NCI-H1694 treated with DMSO at 0.1 percent for 48 hours (cell line): ENCODE measurements at regions not wholly inside any gene's neighbourhood (a gene's known extent, or its start where the extent isn't known, plus 50 kb on each side); places are given as distances from the start of the nearest gene placed in this dataset.
A peak's percentile ranks its signal among the peaks of the same experiment; 100 is the strongest.
"Not testable (repeated sequence)": the region's sequence is repeated elsewhere in the genome, so short reads cannot be mapped to it uniquely, and the experiment has no call there.

Experiments used
- DNase-seq: peaks from one replicate; lab custom pipeline; 2025; lab: John Stamatoyannopoulos, UW

DNA sequence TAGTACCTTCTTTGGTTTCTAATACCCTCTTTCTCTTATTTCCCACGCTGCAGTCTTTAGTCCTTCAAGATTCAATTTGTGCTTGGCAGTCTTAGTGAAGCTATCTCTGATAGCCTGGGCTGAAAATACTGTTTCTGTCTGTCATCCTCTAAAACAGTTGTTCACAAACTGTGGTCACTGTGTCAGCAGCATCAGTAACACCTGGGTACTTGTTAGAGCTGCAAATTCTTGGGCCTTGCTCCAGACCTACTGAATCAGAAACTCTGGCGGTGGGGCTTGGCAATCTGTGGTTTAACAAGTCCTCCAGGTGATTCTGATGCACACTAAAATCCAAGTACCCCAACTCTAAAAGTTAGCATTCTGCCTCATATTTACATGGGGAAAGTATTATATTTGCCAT is 217.5 kb upstream of the SEL1L start:
- DNase-seq: no peak

DNA sequence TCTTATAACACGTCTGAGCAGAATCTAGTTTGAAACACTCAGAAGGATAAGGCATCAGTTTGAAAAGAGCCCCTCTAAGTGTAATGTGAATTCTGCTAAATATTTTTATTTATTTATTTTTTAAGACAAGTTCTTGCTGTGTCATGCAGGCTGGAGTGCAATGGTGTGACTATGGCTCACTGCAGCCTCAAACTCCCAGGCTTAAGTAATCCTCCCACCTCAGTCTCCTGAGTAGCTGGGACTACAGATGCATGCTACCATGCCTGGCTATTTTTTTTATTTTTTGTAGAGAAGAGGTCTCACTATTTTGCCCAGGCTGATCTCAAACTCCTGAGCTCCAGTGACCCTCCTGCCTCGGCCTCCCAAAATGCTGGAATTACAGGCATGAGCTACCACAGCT is 225.9 kb upstream of the SEL1L start:
- no peak for DNase-seq

GRCh38 chr14:81765651-81766275 is 232.1 kb upstream of the SEL1L start:
- DNase-seq: no peak

DNA sequence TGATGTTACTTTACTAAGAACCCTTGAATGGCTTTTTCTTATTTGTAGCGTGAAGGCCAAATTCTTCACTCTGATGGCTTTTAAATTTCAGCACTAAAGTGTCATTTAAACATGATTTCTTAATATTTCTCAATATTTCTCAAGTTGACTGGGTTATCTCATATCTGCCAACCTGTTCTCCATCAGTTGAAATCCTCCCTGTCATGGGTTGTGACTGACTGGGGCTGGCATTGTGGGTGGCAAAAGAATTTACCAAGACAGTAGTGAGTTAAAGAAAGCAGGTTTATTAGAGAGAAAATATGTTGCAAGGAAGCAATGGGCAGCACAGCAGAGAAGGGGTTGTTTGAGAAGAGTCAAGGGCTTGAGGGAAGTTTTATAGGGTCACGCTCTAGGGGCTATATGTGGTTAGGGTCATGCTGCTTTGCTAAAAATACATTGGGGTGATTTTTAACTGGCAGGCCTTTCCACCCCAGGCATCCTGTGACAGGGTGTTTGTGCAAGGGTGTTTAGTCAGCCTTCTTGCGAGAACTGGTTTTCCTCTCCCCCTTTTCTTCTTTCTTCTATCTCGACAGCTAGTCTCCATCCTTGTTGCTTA is 232.8 kb upstream of the SEL1L start:
- no peak for DNase-seq

DNA sequence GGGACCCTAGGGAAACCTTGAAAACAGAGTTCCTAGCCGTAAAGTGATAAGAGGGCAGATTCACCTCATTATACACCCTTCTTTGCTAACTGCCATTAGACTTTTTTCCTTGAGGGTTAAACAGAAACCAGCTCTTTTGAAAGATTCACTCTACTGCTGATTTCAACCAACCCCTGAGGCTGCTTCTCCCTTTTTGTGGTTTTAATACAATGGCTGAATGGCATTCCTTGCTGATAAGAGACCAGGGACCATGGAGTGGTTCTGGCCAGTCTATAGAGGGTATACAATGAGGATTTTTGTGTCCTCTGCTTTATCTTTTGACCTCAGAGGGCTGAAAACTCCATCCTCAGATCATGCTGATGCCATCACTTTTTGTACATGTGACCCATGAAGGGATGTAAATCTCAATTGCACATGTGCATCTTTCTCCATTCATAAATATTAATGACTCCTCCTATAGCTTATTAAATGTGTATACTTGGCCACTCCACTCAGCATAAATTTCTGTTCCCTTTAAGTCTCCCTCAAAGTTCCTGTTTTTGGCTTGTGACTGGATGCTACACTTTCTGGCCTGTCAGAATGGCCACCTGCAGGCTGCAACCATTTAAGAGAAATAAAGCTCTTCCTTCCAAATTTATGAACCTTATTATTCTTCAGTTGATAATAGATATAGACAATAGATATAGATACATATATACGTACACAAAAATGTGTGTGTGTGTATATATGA is 233.8 kb upstream of the SEL1L start:
- no peak for DNase-seq

- DNase-seq: no peak
Observed at GRCh38 chr14:81771651-81772275, 238.1 kb upstream of the SEL1L start.

DNA sequence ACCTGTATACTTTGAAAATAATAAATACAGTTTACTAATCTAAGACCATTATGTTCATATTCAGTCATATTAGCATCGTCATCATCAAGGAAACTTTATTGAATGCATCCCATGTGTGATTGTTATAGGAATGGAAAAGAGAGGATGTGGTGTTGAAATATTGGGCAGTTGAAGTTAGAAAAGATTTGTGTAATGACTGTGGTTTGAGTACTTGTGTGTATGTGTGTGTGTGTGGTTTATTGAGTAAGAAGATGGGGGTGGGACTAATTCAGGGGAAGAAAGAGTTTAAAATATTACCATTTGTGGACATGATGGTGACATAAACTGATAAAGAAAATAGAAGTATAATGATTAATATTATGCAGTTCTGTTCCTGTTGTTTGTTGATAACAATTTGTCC is 238.7 kb upstream of the SEL1L start:
- peak; percentile 18 for DNase-seq

- no peak for DNase-seq
Observed at GRCh38 chr14:81776531-81776930, 242.9 kb upstream of the SEL1L start.

GRCh38 chr14:81781798-81782197 is 248.1 kb upstream of the SEL1L start:
- not testable (repeated sequence) for DNase-seq

- no peak for DNase-seq
Observed at GRCh38 chr14:81784084-81784483, 250.4 kb upstream of the SEL1L start.

DNA sequence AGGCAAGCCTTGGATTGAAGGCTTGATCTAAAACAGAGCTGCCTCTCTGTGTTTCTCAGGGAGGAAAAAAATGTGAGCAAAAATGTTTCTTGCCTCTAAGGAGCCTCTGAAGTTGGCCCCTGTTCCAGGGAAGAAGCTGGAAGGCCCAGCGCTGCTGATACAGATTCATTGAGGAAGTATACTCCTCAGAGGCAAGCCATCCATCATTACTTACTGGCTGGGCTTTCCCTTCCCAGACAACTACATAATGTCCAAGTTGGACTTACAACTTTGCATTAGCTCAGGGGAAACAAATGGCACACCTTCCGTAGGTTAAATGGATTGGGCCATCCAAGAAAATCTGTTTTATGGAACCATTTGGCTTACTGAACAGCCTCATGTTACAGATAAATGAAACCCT is 263.7 kb upstream of the SEL1L start:
- no peak for DNase-seq

GRCh38 chr14:81801921-81802320 is 268.3 kb upstream of the SEL1L start:
- DNase-seq: no peak

DNA sequence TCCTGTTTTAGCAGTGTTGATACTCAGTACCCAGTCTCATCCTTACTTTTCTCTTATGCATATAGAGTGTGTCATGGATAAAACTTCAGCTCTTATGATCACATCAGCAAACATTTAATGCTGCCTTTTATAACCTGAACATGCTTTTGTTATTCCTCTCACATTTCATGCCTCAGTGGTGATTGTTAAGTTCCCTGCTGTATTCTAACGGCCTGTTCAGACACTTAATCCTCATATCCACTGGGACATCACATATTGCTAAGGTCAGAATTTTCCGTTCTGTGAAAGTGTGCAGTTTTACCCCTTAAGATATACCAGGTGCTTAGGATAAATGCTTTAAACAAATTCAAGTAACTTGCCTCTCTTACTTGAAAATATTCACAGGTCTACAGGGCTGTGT is 268.7 kb upstream of the SEL1L start:
- DNase-seq: no peak

DNA sequence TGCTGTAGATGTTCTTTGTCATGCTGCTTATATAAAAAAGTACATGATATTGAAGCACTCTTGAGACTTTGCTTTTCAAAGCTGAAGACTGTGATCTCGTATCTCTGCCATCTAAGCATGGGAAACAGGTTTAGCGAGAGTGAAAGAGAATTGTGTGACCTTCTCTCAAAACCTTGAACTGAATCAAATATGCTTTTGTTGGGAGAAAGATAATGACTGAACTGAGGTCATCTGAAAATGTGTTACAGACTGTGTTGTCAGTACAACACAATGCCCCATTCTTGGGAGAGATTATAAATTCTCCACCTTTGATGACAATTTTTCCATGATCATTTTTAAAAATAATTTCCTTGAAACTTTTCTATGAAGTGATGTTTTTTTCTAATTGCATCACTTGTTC is 272.1 kb upstream of the SEL1L start:
- no peak for DNase-seq

DNA sequence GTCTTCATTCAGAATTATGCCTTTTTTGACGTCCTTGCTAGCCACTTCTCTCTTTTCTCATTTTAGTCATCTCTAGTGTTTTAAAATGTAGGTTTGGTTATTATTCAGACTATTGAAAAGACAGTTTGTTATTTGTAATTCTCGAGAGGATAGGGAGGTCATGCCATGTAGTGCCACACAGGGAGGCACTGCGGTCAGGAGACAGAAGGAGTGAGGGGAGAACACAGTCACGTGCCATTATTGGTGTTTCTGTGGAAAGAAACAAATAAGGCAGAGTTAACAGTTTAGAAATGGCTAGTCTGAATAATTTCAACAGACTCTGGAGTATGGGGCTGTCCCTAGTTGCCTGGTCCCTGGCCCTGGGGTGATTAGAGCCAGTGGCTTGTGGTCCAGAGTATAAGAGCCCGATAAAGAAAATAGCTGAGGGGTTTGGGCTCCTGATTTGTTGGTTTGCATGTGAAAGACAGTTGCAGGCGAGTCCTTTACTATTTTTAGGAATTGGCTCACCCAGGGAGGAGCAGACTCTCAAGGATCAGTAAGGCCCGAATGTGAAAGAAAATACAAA is 278.1 kb upstream of the SEL1L start:
- DNase-seq: no peak

DNA sequence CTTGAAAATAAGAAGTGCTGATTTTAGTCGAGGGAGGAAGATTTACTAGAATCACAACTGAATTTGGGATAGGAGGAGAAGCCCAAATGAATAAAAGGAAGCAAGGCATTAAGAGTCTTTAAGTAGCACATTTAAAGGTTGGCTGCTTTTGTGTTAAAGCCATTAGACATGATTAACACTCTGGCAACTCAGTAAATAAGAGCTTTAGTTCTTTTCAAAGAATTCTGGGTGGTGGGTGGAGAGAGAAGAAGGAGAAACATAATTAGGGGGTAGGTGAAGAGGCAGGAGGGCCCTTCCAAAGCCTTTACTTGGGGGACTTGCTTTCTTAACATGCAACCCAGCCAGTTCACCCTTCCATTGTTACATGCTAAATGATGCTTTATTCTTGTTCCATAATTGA is 284.6 kb upstream of the SEL1L start:
- no peak for DNase-seq

- no peak for DNase-seq
Observed at GRCh38 chr14:81819344-81819743, 285.7 kb upstream of the SEL1L start.

- no peak for DNase-seq
Observed at GRCh38 chr14:81819910-81820309, 286.3 kb upstream of the SEL1L start.

GRCh38 chr14:81826081-81826480 is 292.4 kb upstream of the SEL1L start:
- DNase-seq: no peak

DNA sequence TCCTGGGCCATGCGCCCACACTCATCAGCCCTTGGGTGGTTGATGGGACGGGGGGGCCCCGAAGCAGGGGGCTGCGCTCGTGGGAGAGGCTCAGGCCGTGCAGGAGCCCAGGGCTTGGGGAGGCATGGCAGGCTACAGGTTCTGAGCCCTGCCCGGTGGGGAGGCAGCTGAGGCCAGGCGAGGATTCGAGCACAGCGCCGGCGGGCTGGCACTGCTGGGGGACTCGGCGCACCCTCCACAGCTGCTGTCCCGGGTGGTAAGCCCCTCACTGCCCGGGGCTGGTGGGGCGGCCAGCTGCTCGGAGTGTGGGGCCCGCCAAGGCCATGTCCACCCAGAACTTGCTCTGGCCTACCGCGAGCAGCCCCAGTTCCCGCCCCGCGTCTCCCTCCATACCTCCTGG is 295.8 kb upstream of the SEL1L start:
- DNase-seq: no peak

GRCh38 chr14:81831128-81831820 is 297.6 kb upstream of the SEL1L start:
- no peak for DNase-seq

DNA sequence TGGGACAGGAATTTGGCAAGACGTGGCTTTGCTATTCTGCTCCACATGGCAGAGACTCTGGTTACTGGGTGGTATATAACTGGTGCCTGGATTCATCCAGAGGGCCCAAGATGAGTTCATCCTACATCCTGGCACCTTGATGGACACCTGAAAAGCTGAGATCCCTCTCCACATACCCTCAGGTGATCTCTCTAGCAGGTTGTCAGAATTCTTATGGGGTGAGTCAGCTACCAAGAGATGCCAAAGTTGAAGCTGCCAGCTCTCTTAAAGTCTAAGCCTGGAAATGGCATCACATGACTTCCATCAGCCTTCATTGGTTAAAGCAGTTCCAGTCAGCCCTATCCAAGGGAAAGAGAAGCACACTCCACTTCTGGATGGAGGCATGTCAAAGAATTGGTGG is 300.7 kb upstream of the SEL1L start:
- DNase-seq: no peak
